Retinal pigment epithelial cell (primary cell): ENCODE measurements at regions not wholly inside any gene's neighbourhood (a gene's known extent, or its start where the extent isn't known, plus 50 kb on each side); places are given as distances from the start of the nearest gene placed in this dataset.
"Not testable (repeated sequence)": the region's sequence is repeated elsewhere in the genome, so short reads cannot be mapped to it uniquely, and the experiment has no call there.

Experiments
- DNase-seq: peaks from one replicate; pipeline ENCODE4 v3.0.0-alpha.2; 2010; ENCODE audit warnings: low read depth
- H3K4me3 ChIP-seq: 2 replicates; pipeline ENCODE4 v1.5.1; 2011; ENCODE audit warnings: mild to moderate bottlenecking, low read length, control low read depth, moderate library complexity
- CTCF ChIP-seq: conservative IDR thresholded peaks from 2 replicates; pipeline ENCODE4 v1.5.1; 2011; ENCODE audit warnings: low read depth, low read length, control low read depth, inconsistent platforms

- no peak for DNase-seq
- no peak for TF ChIP-seq CTCF
- H3K4me3 ChIP-seq, result no peak overlapping the region
Measured at GRCh38 chrX:35289952-35290351, 347.4 kb downstream of the FAM47B start.

- H3K4me3 ChIP-seq, result no peak overlapping the region
- TF ChIP-seq CTCF, result no peak
- DNase-seq, result no peak
Measured at GRCh38 chrX:35291013-35291412, 348.4 kb downstream of the FAM47B start.

- no peak for TF ChIP-seq CTCF
- no peak overlapping the region for H3K4me3 ChIP-seq
- DNase-seq, result no peak
Measured at GRCh38 chrX:35292522-35292921, 349.9 kb downstream of the FAM47B start.

- DNase-seq, H3K4me3 ChIP-seq: not testable (repeated sequence)
Measured at GRCh38 chrX:35305037-35305436, 362.4 kb downstream of the FAM47B start.

- DNase-seq, result no peak
- H3K4me3 ChIP-seq, result no peak overlapping the region
- no peak for TF ChIP-seq CTCF
Measured at GRCh38 chrX:35339796-35340195, 397.2 kb downstream of the FAM47B start.

- DNase-seq, result no peak
- no peak overlapping the region for H3K4me3 ChIP-seq
- no peak for TF ChIP-seq CTCF
Measured at GRCh38 chrX:35340465-35340864, 397.9 kb downstream of the FAM47B start.

- H3K4me3 ChIP-seq, result no peak overlapping the region
- no peak for TF ChIP-seq CTCF
- no peak for DNase-seq
Measured at GRCh38 chrX:35351212-35351611, 408.6 kb downstream of the FAM47B start.
